ENCODE measurements at regions not wholly inside any gene's neighbourhood (a gene's known extent, or its start where the extent isn't known, plus 50 kb on each side); places are given as distances from the start of the nearest gene placed in this dataset.

GRCh38 chr1:184210862-184211261 lies 159.3 kb downstream of the TSEN15 start:
- Histone ChIP-seq H3K36me3 (ENCODE audit: insufficient read depth, low read length) (no peaks in the 10 kb centered on the region), H3K4me2 (ENCODE audit: insufficient read depth, low read length) (no peak overlapping the region), H3K4me1 (ENCODE audit: insufficient read depth, low read length) (no peaks in the 10 kb centered on the region), H3K9ac (ENCODE audit: low read depth, low read length) (no peak overlapping the region), H3K9me3 (ENCODE audit: insufficient read depth, low read length, severe bottlenecking) (no peaks in the 10 kb centered on the region), H3K27ac (ENCODE audit: low read length) (no peak overlapping the region), H3K79me2 (ENCODE audit: insufficient read depth, low read length) (no peaks in the 10 kb centered on the region), H3K4me3 (ENCODE audit: low read depth in 1 of 2, low read length in 2 of 2) (no peak overlapping the region), H4K20me1 (ENCODE audit: insufficient read depth, low read length) (no peaks in the 10 kb centered on the region), H3K27me3 (ENCODE audit: insufficient read depth, low read length, poor library complexity) (peaks cover 3% of the 10 kb centered on the region), H2AFZ (ENCODE audit: low read depth, low read length) (no peak overlapping the region)
- no peak for TF ChIP-seq EZH2 (IDR thresholded peaks at IDR 0.05; ENCODE audit: borderline replicate concordance, low read depth, low read length, severe bottlenecking)
- TF ChIP-seq CTCF (IDR thresholded peaks at IDR 0.05; ENCODE audit: borderline replicate concordance, extremely low read depth, low read length, poor library complexity, severe bottlenecking): peak; percentile 6
- ATAC-seq (ENCODE audit: insufficient read depth, low read depth): no peak
- no peak for DNase-seq

- H2AFZ ChIP-seq (ENCODE audit: low read depth, low read length): no peak overlapping the region
- ATAC-seq (ENCODE audit: insufficient read depth, low read depth) (no peak), DNase-seq (no peak)
- H3K4me2 ChIP-seq (ENCODE audit: insufficient read depth, low read length): no peak overlapping the region
- H3K27me3 ChIP-seq (ENCODE audit: insufficient read depth, low read length, poor library complexity): peaks cover 3% of the 10 kb centered on the region
- TF ChIP-seq CTCF (IDR thresholded peaks at IDR 0.05; ENCODE audit: borderline replicate concordance, extremely low read depth, low read length, poor library complexity, severe bottlenecking) (no peak), EZH2 (IDR thresholded peaks at IDR 0.05; ENCODE audit: borderline replicate concordance, low read depth, low read length, severe bottlenecking) (no peak)
- H3K4me3 ChIP-seq (ENCODE audit: low read depth in 1 of 2, low read length in 2 of 2): no peak overlapping the region
- no peak overlapping the region for H3K9ac ChIP-seq (ENCODE audit: low read depth, low read length)
- no peaks in the 10 kb centered on the region for H3K9me3 ChIP-seq (ENCODE audit: insufficient read depth, low read length, severe bottlenecking)
- H3K79me2 ChIP-seq (ENCODE audit: insufficient read depth, low read length): no peaks in the 10 kb centered on the region
- no peaks in the 10 kb centered on the region for H3K36me3 ChIP-seq (ENCODE audit: insufficient read depth, low read length)
- H3K27ac ChIP-seq (ENCODE audit: low read length): no peak overlapping the region
- H3K4me1 ChIP-seq (ENCODE audit: insufficient read depth, low read length): no peaks in the 10 kb centered on the region
- no peaks in the 10 kb centered on the region for H4K20me1 ChIP-seq (ENCODE audit: insufficient read depth, low read length)
Measured at GRCh38 chr1:184212649-184213314, 161.3 kb downstream of the TSEN15 start.

- Histone ChIP-seq H3K27me3 (ENCODE audit: insufficient read depth, low read length, poor library complexity) (peaks cover 3% of the 10 kb centered on the region), H3K36me3 (ENCODE audit: insufficient read depth, low read length) (no peaks in the 10 kb centered on the region), H3K9ac (ENCODE audit: low read depth, low read length) (no peak overlapping the region), H3K4me2 (ENCODE audit: insufficient read depth, low read length) (no peak overlapping the region), H2AFZ (ENCODE audit: low read depth, low read length) (no peak overlapping the region), H3K4me3 (ENCODE audit: low read depth in 1 of 2, low read length in 2 of 2) (no peak overlapping the region), H3K27ac (ENCODE audit: low read length) (no peak overlapping the region), H3K4me1 (ENCODE audit: insufficient read depth, low read length) (no peaks in the 10 kb centered on the region), H3K79me2 (ENCODE audit: insufficient read depth, low read length) (no peaks in the 10 kb centered on the region), H4K20me1 (ENCODE audit: insufficient read depth, low read length) (no peaks in the 10 kb centered on the region), H3K9me3 (ENCODE audit: insufficient read depth, low read length, severe bottlenecking) (no peaks in the 10 kb centered on the region)
- DNase-seq (no peak), ATAC-seq (ENCODE audit: insufficient read depth, low read depth) (no peak)
- TF ChIP-seq EZH2 (IDR thresholded peaks at IDR 0.05; ENCODE audit: borderline replicate concordance, low read depth, low read length, severe bottlenecking) (no peak), CTCF (IDR thresholded peaks at IDR 0.05; ENCODE audit: borderline replicate concordance, extremely low read depth, low read length, poor library complexity, severe bottlenecking) (no peak)
Measured at GRCh38 chr1:184214128-184214527, 162.6 kb downstream of the TSEN15 start.
